Hepatocyte (in vitro differentiated cells): ENCODE measurements at regions not wholly inside any gene's neighbourhood (a gene's known extent, or its start where the extent isn't known, plus 50 kb on each side); places are given as distances from the start of the nearest gene placed in this dataset.

Source experiments
- EZH2 ChIP-seq: fragments of 200-600 bp; sonication (generic); IDR thresholded peaks from 2 replicates; pipeline ENCODE4 v1.6.1; 2016; ENCODE audit warnings: antibody characterized with exemption, mild to moderate bottlenecking, borderline replicate concordance
- EZH2phosphoT487 ChIP-seq: fragments of 200-600 bp; sonication (generic); IDR thresholded peaks from one replicate; pipeline ENCODE4 v1.6.1; 2018; ENCODE audit warnings: antibody characterized with exemption, mild to moderate bottlenecking, low read depth, moderate library complexity; ENCODE audit not compliant: unreplicated experiment, severe bottlenecking
- TF ChIP-seq, protein P1 (sequence below): fragments of 200-600 bp; sonication (generic); IDR thresholded peaks from 2 replicates; pipeline ENCODE4 v1.5.1; 2016; ENCODE audit warnings: antibody characterized with exemption, mild to moderate bottlenecking; ENCODE audit not compliant: poor library complexity

DNA sequence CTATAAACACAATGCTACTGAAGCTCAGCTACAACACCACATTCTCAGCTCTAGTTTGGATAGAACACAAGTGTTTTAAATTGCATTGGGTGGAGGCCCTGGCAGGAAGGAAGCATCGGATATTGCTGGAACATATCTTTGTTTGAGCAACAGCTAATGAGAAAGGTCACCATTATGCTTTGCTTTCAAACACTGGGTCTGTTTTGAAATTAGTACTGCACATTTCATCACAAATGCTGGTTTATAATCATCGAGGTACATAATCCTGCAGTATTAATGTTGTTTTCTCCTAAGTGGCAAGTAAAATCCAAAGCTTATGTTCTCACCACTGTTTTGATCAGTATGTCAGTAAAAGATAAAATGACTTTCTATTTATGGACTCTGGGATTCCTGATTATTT lies 61.5 kb upstream of the ARHGAP29 start:
- TF ChIP-seq, protein P1, sequence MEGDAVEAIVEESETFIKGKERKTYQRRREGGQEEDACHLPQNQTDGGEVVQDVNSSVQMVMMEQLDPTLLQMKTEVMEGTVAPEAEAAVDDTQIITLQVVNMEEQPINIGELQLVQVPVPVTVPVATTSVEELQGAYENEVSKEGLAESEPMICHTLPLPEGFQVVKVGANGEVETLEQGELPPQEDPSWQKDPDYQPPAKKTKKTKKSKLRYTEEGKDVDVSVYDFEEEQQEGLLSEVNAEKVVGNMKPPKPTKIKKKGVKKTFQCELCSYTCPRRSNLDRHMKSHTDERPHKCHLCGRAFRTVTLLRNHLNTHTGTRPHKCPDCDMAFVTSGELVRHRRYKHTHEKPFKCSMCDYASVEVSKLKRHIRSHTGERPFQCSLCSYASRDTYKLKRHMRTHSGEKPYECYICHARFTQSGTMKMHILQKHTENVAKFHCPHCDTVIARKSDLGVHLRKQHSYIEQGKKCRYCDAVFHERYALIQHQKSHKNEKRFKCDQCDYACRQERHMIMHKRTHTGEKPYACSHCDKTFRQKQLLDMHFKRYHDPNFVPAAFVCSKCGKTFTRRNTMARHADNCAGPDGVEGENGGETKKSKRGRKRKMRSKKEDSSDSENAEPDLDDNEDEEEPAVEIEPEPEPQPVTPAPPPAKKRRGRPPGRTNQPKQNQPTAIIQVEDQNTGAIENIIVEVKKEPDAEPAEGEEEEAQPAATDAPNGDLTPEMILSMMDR = no peak
- TF ChIP-seq EZH2phosphoT487 = peak; percentile 71
- TF ChIP-seq EZH2 = no peak
